ENCODE measurements at regions not wholly inside any gene's neighbourhood (a gene's known extent, or its start where the extent isn't known, plus 50 kb on each side); places are given as distances from the start of the nearest gene placed in this dataset.

DNA sequence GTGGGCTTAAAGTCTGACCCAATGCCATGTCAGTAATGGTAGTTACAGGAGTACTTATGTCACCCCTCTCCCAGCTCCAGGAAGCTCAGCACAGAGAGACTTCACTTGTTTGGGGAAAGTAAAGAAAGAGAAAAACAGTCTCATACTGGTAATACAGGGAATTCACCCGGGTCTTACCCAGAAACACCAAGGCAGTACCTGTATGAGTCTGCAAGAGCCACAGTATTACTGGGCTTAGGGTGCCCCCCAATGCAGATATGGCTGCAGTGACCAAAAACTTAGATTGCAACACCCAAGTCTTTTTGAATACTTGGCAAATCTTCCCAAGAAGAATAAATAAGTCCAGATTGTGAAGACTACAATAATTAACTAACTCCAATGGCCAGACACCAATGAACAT, 622.1 kb downstream of the IGSF11 start:
- TF ChIP-seq, protein P1, sequence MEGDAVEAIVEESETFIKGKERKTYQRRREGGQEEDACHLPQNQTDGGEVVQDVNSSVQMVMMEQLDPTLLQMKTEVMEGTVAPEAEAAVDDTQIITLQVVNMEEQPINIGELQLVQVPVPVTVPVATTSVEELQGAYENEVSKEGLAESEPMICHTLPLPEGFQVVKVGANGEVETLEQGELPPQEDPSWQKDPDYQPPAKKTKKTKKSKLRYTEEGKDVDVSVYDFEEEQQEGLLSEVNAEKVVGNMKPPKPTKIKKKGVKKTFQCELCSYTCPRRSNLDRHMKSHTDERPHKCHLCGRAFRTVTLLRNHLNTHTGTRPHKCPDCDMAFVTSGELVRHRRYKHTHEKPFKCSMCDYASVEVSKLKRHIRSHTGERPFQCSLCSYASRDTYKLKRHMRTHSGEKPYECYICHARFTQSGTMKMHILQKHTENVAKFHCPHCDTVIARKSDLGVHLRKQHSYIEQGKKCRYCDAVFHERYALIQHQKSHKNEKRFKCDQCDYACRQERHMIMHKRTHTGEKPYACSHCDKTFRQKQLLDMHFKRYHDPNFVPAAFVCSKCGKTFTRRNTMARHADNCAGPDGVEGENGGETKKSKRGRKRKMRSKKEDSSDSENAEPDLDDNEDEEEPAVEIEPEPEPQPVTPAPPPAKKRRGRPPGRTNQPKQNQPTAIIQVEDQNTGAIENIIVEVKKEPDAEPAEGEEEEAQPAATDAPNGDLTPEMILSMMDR (IDR thresholded peaks at IDR 0.05) = no peak
- no peak for TF ChIP-seq EP300 (IDR thresholded peaks at IDR 0.05)
